H1 (cell line): ENCODE measurements at regions not wholly inside any gene's neighbourhood (a gene's known extent, or its start where the extent isn't known, plus 50 kb on each side); places are given as distances from the start of the nearest gene placed in this dataset.

Experiments used
- GTF2F1 ChIP-seq: IDR thresholded peaks from 2 replicates; pipeline ENCODE4 v1.6.1; 2012; ENCODE audit warnings: low read depth, low read length, improper control_type of control experiment, borderline replicate concordance
- SAP30 ChIP-seq: fragments of 300-600 bp; sonication (generic); IDR thresholded peaks from 2 replicates; pipeline ENCODE4 v1.7.1; 2012; ENCODE audit warnings: low read length, moderate library complexity, mild to moderate bottlenecking, inconsistent platforms; ENCODE audit not compliant: insufficient read depth, insufficient replicate concordance
- SIN3A ChIP-seq, 2 experiments: IDR thresholded peaks in 1 of 2; conservative IDR thresholded peaks in 1 of 2; 2 replicates each; pipeline ENCODE4 v1.6.1; 2011 to 2012; ENCODE audit warnings: low read length in 2 of 2, improper control_type of control experiment in 1 of 2, low read depth in 1 of 2, mild to moderate bottlenecking in 1 of 2
- TF ChIP-seq, protein P1 (sequence below): IDR thresholded peaks from 2 replicates; pipeline ENCODE4 v1.6.1; 2011; ENCODE audit warnings: low read length, improper control_type of control experiment

DNA sequence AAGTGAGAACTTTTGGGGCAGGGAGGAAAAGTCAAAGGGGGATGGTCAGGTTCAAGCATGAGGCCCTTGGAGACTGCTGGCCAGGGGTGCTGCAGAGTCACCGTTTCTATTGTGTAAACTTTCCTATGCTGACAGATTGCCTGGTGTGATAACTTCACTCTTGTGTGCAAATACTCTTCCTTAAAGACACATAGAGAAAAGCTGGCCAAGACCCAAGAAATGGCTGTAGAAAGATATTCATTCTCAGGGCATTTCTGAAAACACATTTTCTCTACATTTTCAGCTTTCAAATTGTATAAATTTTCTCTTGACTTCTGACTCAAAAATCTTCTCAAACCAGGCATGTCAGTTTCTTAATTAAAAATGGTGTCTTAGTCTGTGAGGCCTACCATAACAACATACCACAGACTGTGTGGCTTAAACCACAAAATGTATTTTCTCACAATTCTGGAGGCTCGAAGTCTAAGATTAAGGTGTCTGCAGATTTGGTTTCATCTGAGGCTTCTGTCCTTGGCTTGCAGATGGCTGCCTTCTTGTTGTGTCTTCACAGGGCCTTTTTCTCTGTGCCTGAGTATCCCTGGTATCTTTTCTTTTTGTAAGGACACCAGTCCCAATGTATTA lies 304.5 kb downstream of the KCNRG start:
- TF ChIP-seq GTF2F1 (no peak), SIN3A (conservative IDR thresholded peaks at IDR 0.05 in 1 of 2, IDR thresholded peaks at IDR 0.05 in 1 of 2; ENCODE audit: low read depth in 1 of 2, low read length in 2 of 2) (no peak), SAP30 (no peak)
- TF ChIP-seq, protein P1, sequence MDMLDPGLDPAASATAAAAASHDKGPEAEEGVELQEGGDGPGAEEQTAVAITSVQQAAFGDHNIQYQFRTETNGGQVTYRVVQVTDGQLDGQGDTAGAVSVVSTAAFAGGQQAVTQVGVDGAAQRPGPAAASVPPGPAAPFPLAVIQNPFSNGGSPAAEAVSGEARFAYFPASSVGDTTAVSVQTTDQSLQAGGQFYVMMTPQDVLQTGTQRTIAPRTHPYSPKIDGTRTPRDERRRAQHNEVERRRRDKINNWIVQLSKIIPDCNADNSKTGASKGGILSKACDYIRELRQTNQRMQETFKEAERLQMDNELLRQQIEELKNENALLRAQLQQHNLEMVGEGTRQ, result no peak
